Esophagus muscularis mucosa (tissue), 3 donors: ENCODE measurements at regions not wholly inside any gene's neighbourhood (a gene's known extent, or its start where the extent isn't known, plus 50 kb on each side); places are given as distances from the start of the nearest gene placed in this dataset.

Source experiments
- POLR2AphosphoS5 ChIP-seq, 2 donors: sonication (generic); formaldehyde crosslinking; IDR thresholded peaks; one replicate each; pipeline ENCODE4 v1.6.1; 2017; ENCODE audit warnings: antibody characterized with exemption in 2 of 2
- TF ChIP-seq, protein P1 (sequence below), 3 experiments: fragments of 200-600 bp in 2 of 3; fragments of 450-650 bp in 1 of 3; sonication (generic) in 2 of 3; IDR thresholded peaks; one replicate each; pipeline ENCODE4 v1.5.1; 2017 to 2019; ENCODE audit warnings: antibody characterized with exemption in 3 of 3, mild to moderate bottlenecking in 2 of 3, moderate library complexity in 1 of 3

DNA sequence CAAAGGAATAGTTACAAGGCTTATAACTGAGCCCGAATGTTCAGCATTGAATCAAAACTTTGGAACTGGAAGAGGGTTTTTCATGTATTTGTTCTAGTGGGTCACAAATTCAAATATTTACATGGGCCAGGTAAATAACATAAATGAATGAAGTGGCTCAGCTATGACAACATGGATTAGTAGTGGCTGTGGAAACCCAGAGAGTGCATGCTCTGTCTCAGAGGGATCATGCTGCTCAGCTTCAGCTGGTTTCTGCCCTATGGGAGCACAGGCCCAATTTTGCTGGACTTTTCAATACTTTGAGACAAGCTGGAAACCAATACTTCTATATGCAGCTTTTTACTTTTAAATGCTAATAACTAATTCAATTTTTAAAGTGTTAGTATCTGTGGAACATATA, 394.0 kb upstream of the TEX13C start:
- TF ChIP-seq, protein P1, sequence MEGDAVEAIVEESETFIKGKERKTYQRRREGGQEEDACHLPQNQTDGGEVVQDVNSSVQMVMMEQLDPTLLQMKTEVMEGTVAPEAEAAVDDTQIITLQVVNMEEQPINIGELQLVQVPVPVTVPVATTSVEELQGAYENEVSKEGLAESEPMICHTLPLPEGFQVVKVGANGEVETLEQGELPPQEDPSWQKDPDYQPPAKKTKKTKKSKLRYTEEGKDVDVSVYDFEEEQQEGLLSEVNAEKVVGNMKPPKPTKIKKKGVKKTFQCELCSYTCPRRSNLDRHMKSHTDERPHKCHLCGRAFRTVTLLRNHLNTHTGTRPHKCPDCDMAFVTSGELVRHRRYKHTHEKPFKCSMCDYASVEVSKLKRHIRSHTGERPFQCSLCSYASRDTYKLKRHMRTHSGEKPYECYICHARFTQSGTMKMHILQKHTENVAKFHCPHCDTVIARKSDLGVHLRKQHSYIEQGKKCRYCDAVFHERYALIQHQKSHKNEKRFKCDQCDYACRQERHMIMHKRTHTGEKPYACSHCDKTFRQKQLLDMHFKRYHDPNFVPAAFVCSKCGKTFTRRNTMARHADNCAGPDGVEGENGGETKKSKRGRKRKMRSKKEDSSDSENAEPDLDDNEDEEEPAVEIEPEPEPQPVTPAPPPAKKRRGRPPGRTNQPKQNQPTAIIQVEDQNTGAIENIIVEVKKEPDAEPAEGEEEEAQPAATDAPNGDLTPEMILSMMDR (IDR thresholded peaks at IDR 0.05) = no peak
- no peak for TF ChIP-seq POLR2AphosphoS5 (IDR thresholded peaks at IDR 0.05)
